Lung (tissue), 11 donors: ENCODE measurements at regions not wholly inside any gene's neighbourhood (a gene's known extent, or its start where the extent isn't known, plus 50 kb on each side); places are given as distances from the start of the nearest gene placed in this dataset.

Source experiments
- ATAC-seq: fragments of 200-7000 bp; cut with Tn5 transposase; one replicate; pipeline ENCODE4 v1.9.1; 2020; ENCODE audit warnings: moderate number of reproducible peaks; ENCODE audit not compliant: insufficient read depth, low FRiP score
- DNase-seq, 3 donors: peaks; one replicate each; pipeline ENCODE4 v3.0.0-alpha.2; 2013 to 2017
- H3K27ac ChIP-seq, 2 donors: one replicate each; pipeline ENCODE4 v1.5.1; 2013; ENCODE audit warnings: mild to moderate bottlenecking in 2 of 2, moderate library complexity in 2 of 2, control low read depth in 1 of 2, inconsistent platforms in 1 of 2, low read depth in 1 of 2, low read length in 1 of 2
- H3K27me3 ChIP-seq, 3 donors: one replicate each; pipeline ENCODE4 v1.5.1; 2013; ENCODE audit warnings: low read length in 2 of 3; ENCODE audit not compliant: control insufficient read depth in 3 of 3, insufficient read depth in 3 of 3
- H3K36me3 ChIP-seq, 4 donors: one replicate each; pipeline ENCODE4 v1.5.1; 2013; ENCODE audit warnings: low read length in 4 of 4, mild to moderate bottlenecking in 1 of 4, moderate library complexity in 1 of 4; ENCODE audit not compliant: control insufficient read depth in 4 of 4, insufficient read depth in 4 of 4
- H3K4me1 ChIP-seq, 5 donors: one replicate each; pipeline ENCODE4 v1.5.1; 2013; ENCODE audit warnings: low read length in 5 of 5, mild to moderate bottlenecking in 2 of 5, moderate library complexity in 1 of 5; ENCODE audit not compliant: control insufficient read depth in 5 of 5, insufficient read depth in 5 of 5
- H3K4me3 ChIP-seq: one replicate; pipeline ENCODE4 v1.5.1; 2013; ENCODE audit warnings: mild to moderate bottlenecking, control low read depth, moderate library complexity
- H3K9ac ChIP-seq, 2 donors: one replicate each; pipeline ENCODE4 v1.5.1; 2013; ENCODE audit warnings: low read length in 2 of 2, control low read depth in 1 of 2; ENCODE audit not compliant: insufficient read depth in 1 of 2
- H3K9me3 ChIP-seq, 4 donors: one replicate each; pipeline ENCODE4 v1.5.1; 2013; ENCODE audit warnings: low read length in 3 of 4, mild to moderate bottlenecking in 1 of 4, moderate library complexity in 1 of 4; ENCODE audit not compliant: control insufficient read depth in 4 of 4, insufficient read depth in 3 of 4
- WGBS, 2 donors: extraction: QIAGEN DNeasy Blood & Tissue Kit; methylation state at CpG; one replicate each; pipeline ENCODE4 v1.1.7; 2013; 5-methylcytosine and 5-hydroxymethylcytosine counted together
- TF ChIP-seq, protein P1 (sequence below): IDR thresholded peaks from 2 replicates; pipeline ENCODE4 v1.5.1; 2012; ENCODE audit warnings: mild to moderate bottlenecking; ENCODE audit errors: control extremely low read depth, extremely low read depth
- donor health status: control.
- donor health status: control.
- donor health status: Bipolar disorder and iron deficiency.
- donor health status: healthy.
- donor health status: DM: yes; HTN: yes; CAD: no.

DNA sequence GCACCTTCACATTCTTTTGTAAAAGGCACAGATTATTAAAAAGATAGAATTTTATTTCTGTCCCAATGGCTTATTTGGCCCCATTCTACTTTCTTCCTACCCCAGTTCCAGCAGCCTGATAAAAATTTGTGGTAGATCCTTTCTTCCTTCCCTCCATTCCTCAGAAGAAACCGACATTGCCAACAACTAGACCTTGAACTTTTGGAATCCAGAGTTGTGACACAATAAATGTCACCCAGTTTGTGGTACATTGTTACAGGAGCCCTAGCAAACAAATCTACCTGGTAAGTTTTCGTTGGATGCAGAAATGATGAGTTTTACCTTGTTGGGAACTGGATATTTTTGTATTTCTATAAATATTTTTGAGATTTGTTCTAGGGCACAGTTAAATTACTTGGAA, 141.6 kb upstream of the IVNS1ABP start:
- Histone ChIP-seq H3K9me3 (no peaks in the 10 kb centered on the region), H3K4me1 (no peaks in the 10 kb centered on the region), H3K9ac (no peak overlapping the region), H3K4me3 (no peak overlapping the region), H3K27ac (no peak overlapping the region), H3K36me3 (no peaks in the 10 kb centered on the region), H3K27me3 (no peaks in the 10 kb centered on the region)
- TF ChIP-seq, protein P1, sequence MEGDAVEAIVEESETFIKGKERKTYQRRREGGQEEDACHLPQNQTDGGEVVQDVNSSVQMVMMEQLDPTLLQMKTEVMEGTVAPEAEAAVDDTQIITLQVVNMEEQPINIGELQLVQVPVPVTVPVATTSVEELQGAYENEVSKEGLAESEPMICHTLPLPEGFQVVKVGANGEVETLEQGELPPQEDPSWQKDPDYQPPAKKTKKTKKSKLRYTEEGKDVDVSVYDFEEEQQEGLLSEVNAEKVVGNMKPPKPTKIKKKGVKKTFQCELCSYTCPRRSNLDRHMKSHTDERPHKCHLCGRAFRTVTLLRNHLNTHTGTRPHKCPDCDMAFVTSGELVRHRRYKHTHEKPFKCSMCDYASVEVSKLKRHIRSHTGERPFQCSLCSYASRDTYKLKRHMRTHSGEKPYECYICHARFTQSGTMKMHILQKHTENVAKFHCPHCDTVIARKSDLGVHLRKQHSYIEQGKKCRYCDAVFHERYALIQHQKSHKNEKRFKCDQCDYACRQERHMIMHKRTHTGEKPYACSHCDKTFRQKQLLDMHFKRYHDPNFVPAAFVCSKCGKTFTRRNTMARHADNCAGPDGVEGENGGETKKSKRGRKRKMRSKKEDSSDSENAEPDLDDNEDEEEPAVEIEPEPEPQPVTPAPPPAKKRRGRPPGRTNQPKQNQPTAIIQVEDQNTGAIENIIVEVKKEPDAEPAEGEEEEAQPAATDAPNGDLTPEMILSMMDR, result no peak
- DNase-seq (no peak), ATAC-seq (no peak)
- WGBS, 2 donors, result 86% methylated on average over 2 of the region's 2 CpGs

DNA sequence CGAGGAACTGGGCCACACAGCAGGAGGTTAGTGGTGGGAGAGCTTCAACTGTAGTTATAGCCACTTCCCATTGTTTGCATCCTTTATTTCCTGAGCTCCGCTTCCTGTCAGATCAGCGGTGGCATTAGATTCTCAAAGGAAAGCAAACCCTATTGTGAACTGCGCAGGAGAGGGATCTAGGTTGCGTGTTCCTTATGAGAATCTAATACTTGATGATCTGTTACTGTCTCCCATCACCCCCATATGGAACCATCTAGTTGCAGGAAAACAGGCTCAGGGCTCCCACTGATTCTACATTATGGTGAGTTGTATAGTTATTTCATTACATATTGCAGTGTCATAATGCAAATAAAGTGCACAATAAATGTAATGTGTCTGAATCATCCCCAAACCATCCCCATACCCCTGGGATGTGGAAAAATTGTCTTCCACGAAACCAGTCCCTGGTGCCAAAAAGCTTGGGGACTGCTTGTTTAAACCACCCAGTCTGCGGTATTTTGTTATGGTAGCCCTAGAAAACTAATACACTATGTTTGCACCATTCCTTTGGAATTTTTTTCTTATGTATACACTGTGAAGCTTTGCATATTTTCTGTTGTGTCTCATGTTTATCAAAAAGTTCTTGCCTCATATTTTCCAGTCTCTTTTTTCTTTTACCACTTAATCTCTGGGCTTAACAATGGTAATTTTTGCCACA, 136.6 kb upstream of the IVNS1ABP start:
- Histone ChIP-seq H3K9me3 (no peaks in the 10 kb centered on the region), H3K4me1 (no peaks in the 10 kb centered on the region), H3K9ac (no peak overlapping the region), H3K4me3 (no peak overlapping the region), H3K27ac (no peak overlapping the region), H3K36me3 (no peaks in the 10 kb centered on the region), H3K27me3 (no peaks in the 10 kb centered on the region)
- WGBS, 2 donors, result 74 to 76% methylated on average over 7 of the region's 7 CpGs
- DNase-seq (no peak), ATAC-seq (no peak)
- TF ChIP-seq, protein P1, result no peak

DNA sequence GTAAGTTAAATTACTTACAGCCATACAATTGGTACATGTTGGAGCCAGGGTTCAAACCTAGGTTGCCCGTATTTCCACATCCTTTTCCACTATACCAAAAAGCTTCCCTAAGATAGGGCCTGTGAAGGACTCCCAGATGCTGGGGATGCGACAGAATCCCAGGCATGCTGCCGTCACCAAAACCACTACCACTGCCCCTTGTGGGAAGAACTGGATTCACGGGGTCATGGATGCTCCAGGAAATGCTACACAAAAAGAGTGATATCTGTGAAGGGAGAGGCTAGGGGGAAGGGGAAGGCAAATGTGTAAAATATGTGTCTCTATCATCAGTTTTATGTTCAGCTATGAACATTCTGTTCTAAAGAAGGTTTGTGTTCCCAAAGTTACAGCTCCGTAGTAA, 133.9 kb upstream of the IVNS1ABP start:
- ATAC-seq (no peak), DNase-seq (no peak)
- H3K27me3 ChIP-seq, result no peaks in the 10 kb centered on the region
- 87 to 88% methylated on average over 5 of the region's 5 CpGs for WGBS, 2 donors
- H3K36me3 ChIP-seq, result no peaks in the 10 kb centered on the region
- TF ChIP-seq, protein P1, result no peak
- H3K9me3 ChIP-seq, result no peaks in the 10 kb centered on the region
- no peak overlapping the region for H3K9ac ChIP-seq
- H3K27ac ChIP-seq, result no peak overlapping the region
- no peak overlapping the region for H3K4me3 ChIP-seq
- no peaks in the 10 kb centered on the region for H3K4me1 ChIP-seq
